Fibroblast of lung (primary cell): ENCODE measurements at regions not wholly inside any gene's neighbourhood (a gene's known extent, or its start where the extent isn't known, plus 50 kb on each side); places are given as distances from the start of the nearest gene placed in this dataset.

Experiments used
- CTCF ChIP-seq, 2 donors: IDR thresholded peaks in 1 of 2; conservative IDR thresholded peaks in 1 of 2; 1 replicate in 1 of 2; 2 replicates in 1 of 2; pipeline ENCODE4 v1.5.1; 2011 to 2012; ENCODE audit warnings: low read length in 2 of 2, control low read depth in 1 of 2, inconsistent platforms in 1 of 2, low read depth in 1 of 2, mild to moderate bottlenecking in 1 of 2
- EZH2 ChIP-seq: IDR thresholded peaks from 2 replicates; pipeline ENCODE4 v1.5.1; 2012; ENCODE audit warnings: low read length, control low read depth, mild to moderate bottlenecking; ENCODE audit errors: missing control alignments

GRCh38 chr6:16901306-16901705, 140.0 kb upstream of the ATXN1 start:
- TF ChIP-seq CTCF (conservative IDR thresholded peaks at IDR 0.05 in 1 of 2, IDR thresholded peaks at IDR 0.05 in 1 of 2; ENCODE audit: low read depth in 1 of 2, low read length in 2 of 2): no peak
- no peak for TF ChIP-seq EZH2
